ENCODE measurements at regions not wholly inside any gene's neighbourhood (a gene's known extent, or its start where the extent isn't known, plus 50 kb on each side); places are given as distances from the start of the nearest gene placed in this dataset.

DNA sequence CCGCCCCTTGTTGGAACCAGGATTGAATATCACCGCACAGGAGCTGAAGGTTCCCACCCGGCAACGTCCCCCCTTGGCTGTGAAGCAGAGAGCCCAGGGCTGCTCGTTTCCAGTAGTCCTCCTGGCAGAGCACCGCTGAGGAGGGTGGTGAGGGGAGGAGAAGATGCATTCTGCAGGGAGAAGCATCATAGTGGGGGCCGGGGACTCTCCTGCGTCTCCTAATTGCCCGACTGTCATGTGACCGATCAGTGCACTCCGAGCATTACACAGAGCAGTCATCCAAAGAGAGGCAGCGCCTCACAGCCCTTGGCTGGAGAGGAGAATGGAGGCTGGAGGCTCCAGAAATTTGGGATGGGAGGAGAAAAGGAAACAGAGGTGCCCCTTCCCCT, 85.0 kb upstream of the SEPTIN5 start:
- DNase-seq (no peak), ATAC-seq (no peak), FAIRE-seq (no peak)
- intact Hi-C loops (cut with DNase I), result no loop called here
- Histone ChIP-seq H3K4me1 (no peaks in the 10 kb centered on the region), H3K27me3 (no peaks in the 10 kb centered on the region), H3K27ac (no peak overlapping the region), H3K9me3 (no peaks in the 10 kb centered on the region), H3K36me3 (no peaks in the 10 kb centered on the region), H3K4me3 (no peak overlapping the region)
- 49 to 65% methylated on average over 12 of the region's 12 CpGs for WGBS, 2 donors
- TF ChIP-seq, protein P1, sequence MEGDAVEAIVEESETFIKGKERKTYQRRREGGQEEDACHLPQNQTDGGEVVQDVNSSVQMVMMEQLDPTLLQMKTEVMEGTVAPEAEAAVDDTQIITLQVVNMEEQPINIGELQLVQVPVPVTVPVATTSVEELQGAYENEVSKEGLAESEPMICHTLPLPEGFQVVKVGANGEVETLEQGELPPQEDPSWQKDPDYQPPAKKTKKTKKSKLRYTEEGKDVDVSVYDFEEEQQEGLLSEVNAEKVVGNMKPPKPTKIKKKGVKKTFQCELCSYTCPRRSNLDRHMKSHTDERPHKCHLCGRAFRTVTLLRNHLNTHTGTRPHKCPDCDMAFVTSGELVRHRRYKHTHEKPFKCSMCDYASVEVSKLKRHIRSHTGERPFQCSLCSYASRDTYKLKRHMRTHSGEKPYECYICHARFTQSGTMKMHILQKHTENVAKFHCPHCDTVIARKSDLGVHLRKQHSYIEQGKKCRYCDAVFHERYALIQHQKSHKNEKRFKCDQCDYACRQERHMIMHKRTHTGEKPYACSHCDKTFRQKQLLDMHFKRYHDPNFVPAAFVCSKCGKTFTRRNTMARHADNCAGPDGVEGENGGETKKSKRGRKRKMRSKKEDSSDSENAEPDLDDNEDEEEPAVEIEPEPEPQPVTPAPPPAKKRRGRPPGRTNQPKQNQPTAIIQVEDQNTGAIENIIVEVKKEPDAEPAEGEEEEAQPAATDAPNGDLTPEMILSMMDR (IDR thresholded peaks at IDR 0.05), result no peak

DNA sequence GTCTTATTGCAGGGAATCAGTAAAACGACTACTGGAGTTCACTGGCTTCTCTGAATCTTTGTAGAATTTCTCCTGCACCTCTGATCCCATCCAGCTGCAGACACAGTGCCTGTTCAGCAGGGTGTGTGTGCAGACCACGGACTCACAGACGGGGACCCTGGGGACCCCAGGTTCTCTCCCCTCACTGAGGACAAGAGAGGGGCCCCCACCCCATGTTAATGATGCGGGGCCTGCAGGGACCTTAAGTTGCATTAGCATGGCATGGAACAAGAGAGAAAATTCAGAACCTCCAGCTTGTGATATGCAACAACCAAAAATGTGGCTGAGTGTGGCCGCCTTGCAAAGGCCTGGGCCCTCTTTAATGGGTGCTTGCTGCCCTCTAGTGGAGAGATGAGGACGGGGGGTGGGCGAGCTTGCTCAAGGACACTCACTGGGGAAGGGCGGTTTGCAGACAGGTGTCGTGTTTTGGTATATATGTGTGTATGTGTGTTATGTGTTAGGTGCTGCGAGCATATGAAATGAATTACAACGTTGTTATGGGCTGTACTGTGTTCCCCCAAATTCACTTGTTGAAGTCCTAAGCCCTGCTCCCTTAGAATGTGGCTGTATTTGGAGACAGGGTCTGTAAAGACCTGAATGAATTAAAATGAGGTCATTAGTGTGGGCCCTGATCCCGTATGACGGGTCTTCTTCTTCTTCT, 84.4 kb upstream of the SEPTIN5 start:
- FAIRE-seq (no peak), DNase-seq (peak; percentile 62 to 88 (median 80)), ATAC-seq (peak; percentile 91 to 99 (median 98))
- Histone ChIP-seq H3K4me3 (no peak overlapping the region), H3K4me1 (no peaks in the 10 kb centered on the region), H3K36me3 (no peaks in the 10 kb centered on the region), H3K27ac (no peak overlapping the region), H3K9me3 (no peaks in the 10 kb centered on the region), H3K27me3 (no peaks in the 10 kb centered on the region)
- intact Hi-C loops (cut with DNase I), result loop anchor here in 2 of 3 donors (10.0 kb wide), 2 partner anchors 325 to 485 kb away; partner anchors contain the start of gene ESS2 (in 1 of the 2)
- TF ChIP-seq, protein P1 (IDR thresholded peaks at IDR 0.05), result peak; percentile 69 to 90 (median 84)
- WGBS, 2 donors, result 14 to 17% methylated on average over 13 of the region's 13 CpGs

DNA sequence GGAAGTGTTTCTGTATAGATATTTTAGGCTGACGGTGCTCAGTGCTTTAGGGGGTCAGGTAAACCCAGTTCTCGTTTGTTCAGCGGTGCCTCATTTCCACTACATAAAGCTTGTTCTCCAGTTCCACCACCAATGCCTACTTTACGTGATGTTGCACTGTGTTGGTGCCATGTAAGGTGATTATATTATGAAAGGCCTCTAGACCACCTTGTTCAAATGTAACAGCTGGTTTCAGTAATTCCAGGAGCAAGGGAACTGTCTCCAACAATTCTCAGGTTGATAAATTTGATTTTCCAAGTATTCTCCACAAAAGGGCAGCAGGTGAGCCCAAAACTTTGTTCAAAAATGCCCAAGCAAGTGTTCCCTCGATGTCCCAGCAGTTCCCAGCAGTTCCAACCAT, 83.7 kb upstream of the SEPTIN5 start:
- no peak for ATAC-seq
- FAIRE-seq, result no peak
- Histone ChIP-seq H3K27me3 (no peaks in the 10 kb centered on the region), H3K36me3 (no peaks in the 10 kb centered on the region), H3K4me3 (no peak overlapping the region), H3K4me1 (no peaks in the 10 kb centered on the region), H3K9me3 (no peaks in the 10 kb centered on the region), H3K27ac (no peak overlapping the region)
- TF ChIP-seq, protein P1 (IDR thresholded peaks at IDR 0.05), result no peak
- no peak for DNase-seq
- 60 to 72% methylated on average over 5 of the region's 5 CpGs for WGBS, 2 donors
- intact Hi-C loops (cut with DNase I), result loop anchor here in 2 of 3 donors (10.0 kb wide), 2 partner anchors 326 to 486 kb away; partner anchors contain the start of gene ESS2 (in 1 of the 2)

DNA sequence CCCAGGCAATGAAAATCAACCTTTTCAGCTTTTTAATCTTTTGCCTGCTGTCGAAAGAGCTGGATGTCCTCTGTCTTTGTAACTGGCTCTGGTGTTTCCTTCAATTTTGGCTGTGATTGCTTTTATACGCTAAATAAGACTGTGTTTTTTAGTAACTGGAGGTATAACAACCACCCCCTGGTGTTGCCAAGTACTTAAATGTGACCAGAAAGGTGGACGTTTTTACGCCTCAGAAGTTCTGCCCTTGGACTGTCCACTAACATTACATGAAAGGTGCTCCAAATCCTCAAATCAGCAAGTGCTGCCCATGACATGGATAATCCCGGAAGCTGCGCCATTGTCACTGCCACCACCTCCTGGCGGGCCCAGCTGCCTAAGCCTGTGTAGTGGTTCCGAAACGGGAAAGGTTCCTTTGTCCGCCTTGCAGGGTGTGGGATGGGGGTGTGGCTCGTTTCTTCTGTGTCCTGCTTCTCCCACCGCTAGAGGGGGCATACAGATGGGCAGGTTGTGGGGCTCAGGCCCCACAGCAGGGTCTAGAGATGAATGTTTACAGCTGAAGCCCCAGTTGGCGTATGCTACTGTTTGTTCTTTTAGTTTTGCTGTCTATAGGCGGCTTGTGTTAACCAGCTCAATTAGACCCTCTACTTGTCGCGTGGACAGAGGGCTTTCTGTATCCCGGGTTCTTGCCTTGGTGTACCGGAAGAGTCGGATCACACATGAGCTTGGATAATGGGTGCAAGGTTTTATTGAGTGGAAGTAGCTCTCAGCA, 82.2 kb upstream of the SEPTIN5 start:
- WGBS, 2 donors, result 43% methylated on average over 19 of the region's 19 CpGs
- Histone ChIP-seq H3K4me1 (no peaks in the 10 kb centered on the region), H3K9me3 (no peaks in the 10 kb centered on the region), H3K27me3 (no peaks in the 10 kb centered on the region), H3K27ac (no peak overlapping the region), H3K4me3 (no peak overlapping the region), H3K36me3 (no peaks in the 10 kb centered on the region)
- DNase-seq, result no peak
- peak in 2 of 4 donors; percentile 31 to 37 for ATAC-seq
- intact Hi-C loops (cut with DNase I), result loop anchor here in 2 of 3 donors (10.0 kb wide), 2 partner anchors 327 to 487 kb away; partner anchors contain the start of gene ESS2 (in 1 of the 2)
- TF ChIP-seq, protein P1 (IDR thresholded peaks at IDR 0.05), result no peak
- no peak for FAIRE-seq

All from pancreas (tissue), 10 donors.